GM19324 (cell line): ENCODE measurements at regions not wholly inside any gene's neighbourhood (a gene's known extent, or its start where the extent isn't known, plus 50 kb on each side); places are given as distances from the start of the nearest gene placed in this dataset.
"Not testable (repeated sequence)": the region's sequence is repeated elsewhere in the genome, so short reads cannot be mapped to it uniquely, and the experiment has no call there.

ENCODE experiments used
- ATAC-seq: cut with Tn5 transposase; IDR thresholded peaks from one replicate; pipeline ENCODE4 v1.9.1; 2021; ENCODE audit warnings: mild to moderate bottlenecking, moderate library complexity; ENCODE audit not compliant: unreplicated experiment, low FRiP score

DNA sequence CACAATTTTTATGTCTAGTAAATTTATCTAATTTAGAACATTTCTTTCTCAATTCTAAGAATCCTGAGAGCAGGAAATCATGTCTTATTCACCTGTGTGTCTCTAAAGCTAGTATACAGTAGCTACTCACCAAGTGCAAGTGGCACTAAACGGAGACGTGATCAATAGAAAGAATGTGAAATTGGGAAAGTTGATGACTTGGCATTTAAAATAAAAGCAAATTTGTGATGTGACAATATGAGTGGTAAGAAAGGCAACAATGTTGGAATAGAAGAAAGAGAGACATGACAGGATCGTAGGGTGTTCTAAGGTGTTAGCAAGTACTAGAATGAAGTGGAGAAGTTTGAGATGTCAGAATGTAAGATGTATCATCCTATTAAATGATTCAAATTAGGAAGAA lies 725.9 kb downstream of the BCKDHB start:
- no peak for ATAC-seq

GRCh38 chr6:80793411-80793810 lies 686.9 kb downstream of the BCKDHB start:
- no peak for ATAC-seq

DNA sequence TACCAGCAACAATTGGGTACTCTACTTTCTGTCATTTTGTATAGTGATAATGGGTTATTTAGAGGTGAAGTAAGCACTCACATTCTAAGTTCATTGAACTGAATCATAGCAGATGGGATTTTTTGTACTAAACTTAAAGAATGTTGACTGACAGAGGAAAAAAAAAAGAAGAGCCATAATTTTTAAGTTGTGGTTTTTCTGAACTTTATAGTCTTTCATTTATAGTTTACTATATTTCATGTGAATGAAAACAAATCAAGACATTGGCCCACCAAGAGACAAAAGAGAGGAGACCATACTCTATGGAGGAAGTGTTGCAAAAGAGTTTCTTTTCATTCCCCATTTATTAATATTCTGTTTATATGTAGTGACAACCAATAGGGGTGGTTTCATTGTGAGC lies 685.7 kb downstream of the BCKDHB start:
- ATAC-seq: no peak

DNA sequence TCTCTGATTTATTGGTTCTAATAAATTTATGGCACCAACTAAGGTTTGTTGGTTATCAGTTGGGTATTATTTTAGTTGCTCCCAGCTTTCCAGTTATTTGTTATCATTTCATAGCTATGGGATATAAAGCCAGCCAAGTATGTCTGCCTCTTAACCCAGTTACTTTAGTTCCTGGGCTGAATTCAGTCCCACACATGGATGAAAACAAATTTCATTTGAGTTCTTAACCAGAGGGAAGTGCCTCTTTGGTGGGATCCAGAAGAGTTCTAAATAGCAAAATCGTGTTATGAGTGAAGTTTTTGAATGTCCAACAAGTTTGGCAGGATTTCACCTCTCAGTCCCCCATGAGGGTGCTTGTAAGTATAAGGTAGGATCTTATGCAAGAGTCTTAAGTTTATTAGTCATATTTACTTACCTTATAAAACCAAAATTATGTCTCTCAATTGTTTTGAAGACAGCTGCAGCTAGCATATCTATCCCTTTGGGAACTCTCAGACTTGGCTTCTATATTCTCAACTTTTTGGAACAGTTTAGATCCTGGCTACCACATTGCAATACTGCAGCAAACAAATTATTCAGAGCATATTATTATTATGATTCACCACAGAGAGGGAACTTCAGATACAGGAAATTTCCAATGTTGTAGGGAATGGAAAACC lies 683.6 kb downstream of the BCKDHB start:
- no peak for ATAC-seq

- not testable (repeated sequence) for ATAC-seq
Observed at GRCh38 chr6:80783271-80783670, 676.8 kb downstream of the BCKDHB start.

GRCh38 chr6:80771941-80772340 lies 665.5 kb downstream of the BCKDHB start:
- ATAC-seq: no peak

- no peak for ATAC-seq
Observed at GRCh38 chr6:80769106-80769505, 662.6 kb downstream of the BCKDHB start.

DNA sequence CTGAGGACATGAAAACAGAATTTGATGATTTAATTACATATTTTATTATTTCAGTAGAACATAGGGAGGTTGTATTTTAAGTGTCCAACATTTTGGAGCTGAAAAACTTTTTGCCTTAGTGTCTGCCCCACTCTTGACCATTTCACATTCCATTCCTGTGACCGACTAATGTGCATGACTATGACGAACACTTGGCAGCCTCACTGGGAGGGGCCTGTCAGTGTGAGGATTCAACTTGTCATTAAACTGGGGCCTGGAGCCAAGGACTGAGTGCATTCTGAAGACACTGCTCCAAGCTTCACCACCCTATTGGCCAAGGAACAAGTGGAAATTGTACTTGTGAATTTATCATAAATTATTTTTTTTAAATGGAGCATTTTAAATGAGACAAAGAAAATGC lies 661.3 kb downstream of the BCKDHB start:
- no peak for ATAC-seq

- ATAC-seq: no peak
Observed at GRCh38 chr6:80744213-80744612, 637.7 kb downstream of the BCKDHB start.

DNA sequence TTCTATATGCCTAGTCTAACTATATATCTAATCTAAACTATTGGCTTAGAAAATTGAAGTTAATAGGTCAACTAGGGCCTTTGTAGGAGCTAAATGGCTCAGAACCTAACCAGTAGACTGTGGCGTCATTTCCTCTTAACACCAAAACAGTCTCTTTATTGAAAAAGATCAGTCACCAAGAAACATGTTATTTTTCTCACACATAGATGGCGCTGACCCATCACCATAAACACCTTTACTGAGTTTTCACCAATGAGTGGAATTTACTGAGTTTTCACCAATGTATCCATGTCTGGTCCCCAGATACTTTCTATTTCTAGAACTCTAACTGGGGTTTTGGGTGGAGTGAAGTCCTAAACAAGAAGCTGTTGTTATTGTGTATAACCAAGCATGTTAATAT lies 636.0 kb downstream of the BCKDHB start:
- ATAC-seq: no peak

DNA sequence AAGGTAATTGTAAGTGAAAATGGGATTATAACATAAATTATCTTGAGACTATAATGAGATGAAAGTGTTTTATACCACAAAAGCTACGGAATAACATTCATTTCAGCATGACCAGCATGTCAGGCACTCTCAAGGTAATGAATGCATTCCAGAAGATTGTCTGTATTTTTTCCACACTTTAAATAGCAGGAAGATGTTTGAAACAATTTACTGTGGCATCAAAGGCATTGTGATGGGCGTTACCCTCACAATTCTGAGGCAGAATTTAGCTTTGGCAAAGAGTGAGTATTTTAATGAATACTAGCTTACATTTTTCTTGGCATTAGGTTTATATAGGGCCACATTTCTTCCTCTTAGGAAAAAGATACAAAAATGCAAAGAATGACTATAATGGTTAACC lies 627.2 kb downstream of the BCKDHB start:
- ATAC-seq: no peak

- ATAC-seq: no peak
Observed at GRCh38 chr6:80728830-80729229, 622.4 kb downstream of the BCKDHB start.

DNA sequence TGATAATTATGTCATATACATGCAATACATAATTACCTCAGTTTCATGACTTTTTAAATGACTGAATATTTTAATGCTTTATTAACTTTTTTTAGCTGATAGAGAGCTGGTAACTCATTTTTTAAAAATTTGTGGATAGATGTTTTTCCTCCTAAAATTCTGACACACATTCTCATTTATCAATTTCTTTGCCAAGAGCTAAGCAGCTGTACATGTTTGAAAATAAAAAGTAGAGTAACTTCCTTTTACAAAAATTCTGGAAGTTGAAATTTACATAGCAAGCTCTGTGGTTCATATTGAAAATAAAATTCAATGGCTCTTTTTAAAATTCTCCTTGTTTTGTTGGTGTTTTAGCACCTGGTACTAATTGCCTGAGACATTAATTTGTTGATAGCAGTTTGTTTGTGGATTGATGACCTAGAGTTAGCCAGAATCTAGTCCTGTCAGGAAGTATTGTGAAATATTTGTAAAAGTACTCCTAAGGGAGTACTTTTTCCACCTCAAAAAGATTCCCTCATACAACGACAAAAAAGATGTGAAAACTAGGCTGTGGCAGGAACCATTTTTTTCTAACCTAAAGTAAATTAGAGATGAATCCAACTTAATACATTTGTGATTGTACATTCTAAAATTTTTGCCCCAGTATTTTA lies 621.8 kb downstream of the BCKDHB start:
- no peak for ATAC-seq

DNA sequence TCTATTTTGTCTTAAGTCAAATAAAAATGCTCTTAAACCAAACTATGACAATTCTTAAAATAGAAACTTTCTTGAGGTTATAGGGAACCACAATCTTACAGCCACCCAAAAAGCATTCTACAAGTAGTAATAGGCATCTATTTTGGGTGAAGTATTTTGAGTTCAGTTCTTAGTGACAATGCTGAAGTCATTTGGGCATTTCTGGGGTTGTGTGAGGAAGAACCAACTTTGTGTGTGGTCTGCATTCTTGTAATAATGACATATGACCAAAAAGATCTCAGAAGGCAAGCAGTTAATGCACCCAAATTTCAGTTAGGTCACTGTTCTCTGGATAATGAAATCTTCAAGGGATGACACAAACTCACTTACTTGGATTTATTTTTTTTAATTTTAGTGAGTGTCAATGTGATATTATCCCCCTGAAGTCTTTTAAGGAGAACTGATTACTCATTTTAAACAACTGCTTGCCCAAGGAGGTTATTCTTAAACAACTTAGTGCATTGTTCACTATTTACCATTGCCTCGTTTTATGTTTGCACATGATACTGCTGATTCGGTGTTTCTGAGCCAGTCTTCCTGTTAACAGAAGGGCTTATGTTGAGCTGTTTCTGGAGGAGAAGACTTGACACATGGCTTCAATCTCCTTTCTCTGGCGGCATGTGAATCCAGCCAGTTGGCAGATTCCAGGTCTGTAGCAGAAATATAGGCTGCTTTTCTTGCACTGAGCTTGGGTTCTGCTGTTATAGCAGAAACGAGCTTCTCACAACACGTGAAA lies 618.9 kb downstream of the BCKDHB start:
- ATAC-seq: no peak

DNA sequence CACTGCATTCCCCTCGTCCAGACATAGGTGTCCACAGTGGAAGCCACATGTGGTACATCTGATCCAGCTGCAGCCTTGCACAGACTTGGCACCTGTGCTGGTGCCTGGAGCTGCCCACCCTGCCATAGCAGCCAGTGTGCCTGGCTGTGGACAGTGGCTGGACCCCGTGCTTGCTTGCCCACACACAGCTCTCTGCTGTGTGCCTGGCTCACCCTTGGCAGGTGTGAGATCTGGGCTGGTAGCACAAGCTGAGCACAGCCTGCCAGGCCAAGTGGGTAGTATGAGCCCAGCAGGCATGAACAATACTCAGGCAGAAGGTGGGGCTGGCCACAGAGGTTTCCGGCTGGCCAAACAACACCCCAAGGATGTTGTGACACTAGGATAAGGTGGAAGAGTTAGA lies 614.4 kb downstream of the BCKDHB start:
- no peak for ATAC-seq

- no peak for ATAC-seq
Observed at GRCh38 chr6:80714513-80714912, 608.0 kb downstream of the BCKDHB start.

- no peak for ATAC-seq
Observed at GRCh38 chr6:80698459-80698858, 592.0 kb downstream of the BCKDHB start.

DNA sequence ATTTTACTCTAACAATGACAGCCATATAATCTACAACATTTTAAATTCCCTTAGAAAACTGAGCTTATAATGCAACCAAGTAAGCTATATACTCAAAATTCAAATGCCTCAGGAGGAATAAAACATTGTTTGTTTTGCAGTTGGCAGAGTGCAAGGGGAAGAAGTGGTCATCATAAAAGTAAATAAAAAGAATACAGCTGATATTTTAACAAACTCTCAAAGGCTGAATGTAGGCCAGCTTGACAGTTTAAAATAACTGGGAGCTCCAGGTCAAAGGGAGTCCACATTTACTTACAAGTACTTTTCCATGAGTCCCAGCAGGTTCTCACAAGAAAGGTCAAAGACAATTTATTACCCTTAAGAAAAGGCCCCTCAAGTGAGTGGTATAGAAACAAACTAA lies 589.8 kb downstream of the BCKDHB start:
- ATAC-seq: no peak

DNA sequence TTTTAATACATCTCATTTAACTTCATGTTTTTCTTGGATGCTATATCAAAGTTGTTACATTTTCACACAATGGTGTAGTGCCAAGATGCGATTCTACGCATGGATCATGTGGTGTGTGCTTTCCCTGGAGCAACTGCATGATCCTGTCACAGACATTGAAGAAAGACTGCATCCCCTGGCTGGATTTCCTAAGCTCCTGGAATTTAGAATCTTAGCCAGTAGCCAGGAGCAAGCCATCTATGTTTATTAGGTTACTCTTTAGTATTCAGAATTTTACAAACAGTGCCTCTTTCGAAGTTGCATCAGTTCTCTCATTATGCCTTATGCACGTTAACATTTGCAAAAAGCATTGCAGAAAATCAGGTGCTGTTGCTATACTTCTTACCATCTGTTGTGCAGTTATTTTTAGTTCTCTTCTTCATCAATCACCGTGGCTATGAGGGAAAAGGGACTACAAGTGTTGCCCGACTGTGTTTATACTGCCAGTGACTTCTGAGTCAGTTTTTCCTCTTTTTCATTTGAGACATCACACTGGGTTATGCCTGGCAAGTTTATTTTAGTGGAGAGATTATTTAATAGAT lies 584.2 kb downstream of the BCKDHB start:
- no peak for ATAC-seq

GRCh38 chr6:80689716-80690395 lies 583.4 kb downstream of the BCKDHB start:
- no peak for ATAC-seq

DNA sequence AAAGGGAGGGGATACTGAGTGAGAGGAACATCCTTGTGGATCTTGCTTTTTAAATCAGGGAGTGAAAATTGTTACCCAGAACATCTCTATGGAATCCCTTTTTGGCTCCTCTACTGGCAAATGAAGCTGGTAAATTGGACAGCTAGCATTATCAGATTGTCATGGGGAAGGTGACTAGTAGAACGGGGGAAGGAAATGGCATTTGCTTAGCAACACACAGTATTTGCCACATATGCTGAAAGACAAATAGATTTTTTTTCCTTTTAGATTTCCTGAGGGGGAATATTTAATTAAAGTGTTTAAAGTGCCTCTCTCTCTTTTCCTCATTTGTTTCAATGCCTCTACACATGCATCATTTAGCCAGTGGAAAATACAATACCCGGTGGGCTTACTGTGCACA lies 573.5 kb downstream of the BCKDHB start:
- ATAC-seq: no peak
